HG03039 (cell line): ENCODE measurements at regions not wholly inside any gene's neighbourhood (a gene's known extent, or its start where the extent isn't known, plus 50 kb on each side); places are given as distances from the start of the nearest gene placed in this dataset.

Experiments
- ATAC-seq: cut with Tn5 transposase; IDR thresholded peaks from one replicate; pipeline ENCODE4 v1.9.1; 2021; ENCODE audit warnings: mild to moderate bottlenecking, moderate library complexity; ENCODE audit not compliant: unreplicated experiment

GRCh38 chr21:38986806-38987632 lies 181.3 kb downstream of the ETS2 start:
- ATAC-seq, result no peak

GRCh38 chr21:38986406-38986805 lies 180.7 kb downstream of the ETS2 start:
- ATAC-seq, result no peak

GRCh38 chr21:38985568-38986378 lies 180.0 kb downstream of the ETS2 start:
- no peak for ATAC-seq

GRCh38 chr21:38984982-38985567 lies 179.3 kb downstream of the ETS2 start:
- ATAC-seq, result no peak

- no peak for ATAC-seq
Measured at GRCh38 chr21:38984568-38984967, 178.8 kb downstream of the ETS2 start.

- ATAC-seq, result no peak
Measured at GRCh38 chr21:38983560-38983959, 177.8 kb downstream of the ETS2 start.

- no peak for ATAC-seq
Measured at GRCh38 chr21:38982804-38983203, 177.1 kb downstream of the ETS2 start.

GRCh38 chr21:38982096-38982495 lies 176.4 kb downstream of the ETS2 start:
- no peak for ATAC-seq

GRCh38 chr21:38980416-38981313 lies 174.9 kb downstream of the ETS2 start:
- no peak for ATAC-seq

GRCh38 chr21:38979271-38980121 lies 173.8 kb downstream of the ETS2 start:
- no peak for ATAC-seq

- no peak for ATAC-seq
Measured at GRCh38 chr21:38976900-38977299, 171.2 kb downstream of the ETS2 start.

- ATAC-seq, result no peak
Measured at GRCh38 chr21:38973552-38973951, 167.8 kb downstream of the ETS2 start.

GRCh38 chr21:38972078-38972477 lies 166.3 kb downstream of the ETS2 start:
- ATAC-seq, result no peak

- no peak for ATAC-seq
Measured at GRCh38 chr21:38970765-38971164, 165.0 kb downstream of the ETS2 start.

- ATAC-seq, result no peak
Measured at GRCh38 chr21:38968887-38969543, 163.3 kb downstream of the ETS2 start.

GRCh38 chr21:38965910-38966504 lies 160.3 kb downstream of the ETS2 start:
- ATAC-seq, result no peak

- ATAC-seq, result no peak
Measured at GRCh38 chr21:38965241-38965640, 159.5 kb downstream of the ETS2 start.

GRCh38 chr21:38963006-38963405 lies 157.3 kb downstream of the ETS2 start:
- no peak for ATAC-seq

- ATAC-seq, result no peak
Measured at GRCh38 chr21:38960251-38960650, 154.5 kb downstream of the ETS2 start.
